Psoas muscle (tissue), 7 donors: ENCODE measurements at regions not wholly inside any gene's neighbourhood (a gene's known extent, or its start where the extent isn't known, plus 50 kb on each side); places are given as distances from the start of the nearest gene placed in this dataset.

ENCODE experiments used
- ATAC-seq, 4 donors: fragments of 200-7000 bp; cut with Tn5 transposase; one replicate each; pipeline ENCODE4 v1.9.1; 2020; ENCODE audit warnings: moderate library complexity in 3 of 4, mild to moderate bottlenecking in 2 of 4
- DNase-seq, 2 donors: peaks; one replicate each; pipeline ENCODE4 v3.0.0-alpha.2; 2020
- H3K27ac ChIP-seq: fragments of 200-600 bp; one replicate; pipeline ENCODE4 v1.8.0; 2022
- H3K27me3 ChIP-seq, 3 donors: fragments of 200-600 bp in 1 of 3; one replicate each; pipeline versions ENCODE4 v1.6.1 to v1.8.0; 2013 to 2022; ENCODE audit warnings: low read length in 2 of 3, mild to moderate bottlenecking in 2 of 3, moderate library complexity in 1 of 3; ENCODE audit not compliant: insufficient read depth in 3 of 3
- H3K36me3 ChIP-seq, 2 donors: fragments of 200-600 bp in 1 of 2; one replicate each; pipeline versions ENCODE4 v1.6.1 to v1.8.0; 2013 to 2022; ENCODE audit warnings: low read depth in 1 of 2, mild to moderate bottlenecking in 1 of 2, moderate library complexity in 1 of 2; ENCODE audit not compliant: insufficient read depth in 1 of 2
- H3K4me1 ChIP-seq: fragments of 200-600 bp; one replicate; pipeline ENCODE4 v1.8.0; 2022
- H3K4me3 ChIP-seq: fragments of 200-600 bp; one replicate; pipeline ENCODE4 v1.8.0; 2022; ENCODE audit warnings: mild to moderate bottlenecking
- H3K9me3 ChIP-seq: fragments of 200-600 bp; one replicate; pipeline ENCODE4 v1.8.0; 2022
- WGBS, 3 donors: extraction: QIAGEN DNeasy Blood & Tissue Kit; methylation state at CpG; one replicate each; pipeline versions ENCODE4 v1.1.6 to v1.1.7; 2013; 5-methylcytosine and 5-hydroxymethylcytosine counted together
- intact Hi-C, 2 donors: fragments of 100-400 bp; cut with DNase I; formaldehyde crosslinking; loops; one replicate each; pipeline versions ENCODE4 v1.11.0 to v1.14.2; 2022
- TF ChIP-seq, protein P1 (sequence below): fragments of 200-600 bp; IDR thresholded peaks from one replicate; pipeline ENCODE4 v1.8.0; 2022; ENCODE audit warnings: antibody characterized with exemption
- donor health status: healthy with polysubstance abuse.
- donor health status: DM: no; HTN: no; CAD: no; lungs with moderate emphysema.
- donor health status: Bipolar disorder and iron deficiency.
- donor health status: healthy.
- donor health status: DM: yes; HTN: yes; CAD: no.
- donor health status: DM: no; HTN: no; CAD: no.
- donor health status: DM: yes; HTN: yes; CAD: no.

DNA sequence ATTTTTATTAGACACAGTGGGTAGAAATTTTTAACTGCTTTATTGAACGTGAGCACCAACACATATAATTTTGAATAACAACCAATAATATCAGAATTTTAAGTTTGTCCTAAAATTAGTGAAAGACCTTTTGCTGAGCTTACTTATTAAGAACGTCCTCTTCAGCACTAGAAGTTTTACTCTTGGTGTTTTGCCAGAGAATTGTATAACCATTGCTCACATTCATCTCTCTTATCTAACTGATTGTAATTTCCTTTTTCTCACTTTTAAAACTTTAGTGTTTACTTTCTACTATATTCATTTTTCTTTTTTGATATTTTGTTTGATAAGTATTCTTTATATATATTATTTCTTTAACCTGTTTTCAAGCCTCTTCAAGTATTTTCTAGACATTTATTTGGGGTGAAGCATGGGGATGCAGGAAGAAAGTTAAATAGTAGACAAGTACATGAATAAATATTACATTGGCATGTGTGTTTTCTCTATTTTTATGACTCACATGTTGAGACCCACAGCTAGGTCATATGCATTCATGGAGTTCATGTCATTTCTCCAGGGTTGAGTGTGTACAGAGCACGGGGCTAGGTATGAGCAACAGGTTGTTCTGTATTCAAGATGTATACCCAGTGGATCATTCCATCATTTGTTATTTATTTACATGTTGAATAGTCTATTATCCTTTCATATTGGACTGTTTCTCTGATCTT is 90.6 kb downstream of the ATP6V1G3 start:
- TF ChIP-seq, protein P1, sequence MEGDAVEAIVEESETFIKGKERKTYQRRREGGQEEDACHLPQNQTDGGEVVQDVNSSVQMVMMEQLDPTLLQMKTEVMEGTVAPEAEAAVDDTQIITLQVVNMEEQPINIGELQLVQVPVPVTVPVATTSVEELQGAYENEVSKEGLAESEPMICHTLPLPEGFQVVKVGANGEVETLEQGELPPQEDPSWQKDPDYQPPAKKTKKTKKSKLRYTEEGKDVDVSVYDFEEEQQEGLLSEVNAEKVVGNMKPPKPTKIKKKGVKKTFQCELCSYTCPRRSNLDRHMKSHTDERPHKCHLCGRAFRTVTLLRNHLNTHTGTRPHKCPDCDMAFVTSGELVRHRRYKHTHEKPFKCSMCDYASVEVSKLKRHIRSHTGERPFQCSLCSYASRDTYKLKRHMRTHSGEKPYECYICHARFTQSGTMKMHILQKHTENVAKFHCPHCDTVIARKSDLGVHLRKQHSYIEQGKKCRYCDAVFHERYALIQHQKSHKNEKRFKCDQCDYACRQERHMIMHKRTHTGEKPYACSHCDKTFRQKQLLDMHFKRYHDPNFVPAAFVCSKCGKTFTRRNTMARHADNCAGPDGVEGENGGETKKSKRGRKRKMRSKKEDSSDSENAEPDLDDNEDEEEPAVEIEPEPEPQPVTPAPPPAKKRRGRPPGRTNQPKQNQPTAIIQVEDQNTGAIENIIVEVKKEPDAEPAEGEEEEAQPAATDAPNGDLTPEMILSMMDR: no peak
- H3K36me3 ChIP-seq: no peaks in the 10 kb centered on the region
- intact Hi-C loops: no loop called here
- 60 to 62% (median 61%) methylated on average over 3 of the region's 3 CpGs for WGBS, 3 donors
- no peaks in the 10 kb centered on the region for H3K27me3 ChIP-seq
- no peaks in the 10 kb centered on the region for H3K4me1 ChIP-seq
- no peak overlapping the region for H3K4me3 ChIP-seq
- H3K27ac ChIP-seq: no peak overlapping the region
- no peaks in the 10 kb centered on the region for H3K9me3 ChIP-seq
- ATAC-seq: no peak
- no peak for DNase-seq

DNA sequence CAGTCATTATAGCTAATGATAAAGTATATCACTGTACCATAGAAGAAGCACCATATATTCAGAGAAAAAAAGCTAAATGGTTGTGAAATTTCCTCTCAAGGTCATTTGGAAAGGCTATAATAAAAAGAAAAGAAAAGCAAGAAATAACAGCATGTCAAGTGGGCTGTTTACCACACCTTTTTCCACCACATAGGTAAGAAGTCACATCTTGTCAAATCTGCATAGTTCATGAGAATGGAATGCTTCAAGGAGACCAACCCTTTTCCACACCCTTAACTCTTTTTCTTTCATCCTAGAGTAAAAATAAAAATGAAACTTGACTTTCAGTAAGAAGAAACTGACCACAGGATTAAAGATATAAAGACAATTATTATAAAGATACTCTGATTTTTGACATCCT is 91.2 kb downstream of the ATP6V1G3 start:
- TF ChIP-seq, protein P1: no peak
- DNase-seq: no peak
- intact Hi-C loops: no loop called here
- no peaks in the 10 kb centered on the region for H3K4me1 ChIP-seq
- H3K27ac ChIP-seq: no peak overlapping the region
- no peaks in the 10 kb centered on the region for H3K27me3 ChIP-seq
- H3K9me3 ChIP-seq: no peaks in the 10 kb centered on the region
- H3K36me3 ChIP-seq: no peaks in the 10 kb centered on the region
- no peak overlapping the region for H3K4me3 ChIP-seq
- no peak for ATAC-seq

DNA sequence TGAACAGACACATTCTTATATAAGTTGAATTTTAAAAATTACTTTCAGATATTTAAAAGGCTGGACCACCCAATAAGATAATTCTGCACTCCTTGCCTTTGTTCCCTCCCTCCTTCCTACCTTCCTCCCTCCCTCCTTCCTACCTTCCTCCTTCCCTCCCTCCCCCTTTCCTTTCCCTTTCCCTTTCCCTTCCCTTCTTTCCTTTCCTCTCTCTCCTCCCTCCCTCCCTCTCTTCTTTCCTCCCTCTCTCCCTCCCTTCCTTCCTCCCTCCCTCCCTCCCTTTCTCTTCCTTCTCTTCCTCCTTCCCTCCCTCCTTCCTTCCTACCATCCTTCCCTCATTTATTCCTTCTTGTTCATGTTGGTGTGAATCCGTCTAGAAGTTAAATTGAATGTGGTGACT is 93.0 kb downstream of the ATP6V1G3 start:
- ATAC-seq: no peak
- no peaks in the 10 kb centered on the region for H3K9me3 ChIP-seq
- TF ChIP-seq, protein P1: no peak
- no peak overlapping the region for H3K4me3 ChIP-seq
- no peak for DNase-seq
- no peaks in the 10 kb centered on the region for H3K27me3 ChIP-seq
- intact Hi-C loops: no loop called here
- 73 to 81% (median 74%) methylated on average over 1 of the region's 1 CpG for WGBS, 3 donors
- H3K36me3 ChIP-seq: no peaks in the 10 kb centered on the region
- no peaks in the 10 kb centered on the region for H3K4me1 ChIP-seq
- no peak overlapping the region for H3K27ac ChIP-seq

DNA sequence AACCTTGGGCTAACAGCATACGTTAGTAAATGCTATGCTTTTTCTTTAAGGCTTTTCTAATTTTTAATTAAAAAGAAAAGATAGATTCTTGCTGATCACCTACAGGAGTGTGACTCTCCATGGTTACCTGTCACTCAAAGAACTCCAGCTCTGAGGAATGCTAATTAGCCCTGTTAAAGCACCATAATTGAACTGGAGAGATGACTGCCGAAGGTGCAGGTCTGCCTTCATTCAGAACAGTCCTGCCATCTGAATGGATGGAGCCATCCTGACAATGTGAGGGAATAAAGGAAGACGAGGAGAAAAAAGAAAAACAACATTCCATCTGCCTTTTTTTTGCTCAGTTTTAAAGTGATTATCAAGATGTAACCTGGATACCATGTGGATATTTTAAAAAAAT is 94.6 kb downstream of the ATP6V1G3 start:
- WGBS, 3 donors: 72 to 82% (median 79%) methylated on average over 3 of the region's 3 CpGs
- no peak for DNase-seq
- H3K27me3 ChIP-seq: no peaks in the 10 kb centered on the region
- no peaks in the 10 kb centered on the region for H3K36me3 ChIP-seq
- H3K4me3 ChIP-seq: no peak overlapping the region
- H3K4me1 ChIP-seq: no peaks in the 10 kb centered on the region
- no peak for ATAC-seq
- no peaks in the 10 kb centered on the region for H3K9me3 ChIP-seq
- H3K27ac ChIP-seq: no peak overlapping the region
- intact Hi-C loops: no loop called here
- TF ChIP-seq, protein P1: no peak

DNA sequence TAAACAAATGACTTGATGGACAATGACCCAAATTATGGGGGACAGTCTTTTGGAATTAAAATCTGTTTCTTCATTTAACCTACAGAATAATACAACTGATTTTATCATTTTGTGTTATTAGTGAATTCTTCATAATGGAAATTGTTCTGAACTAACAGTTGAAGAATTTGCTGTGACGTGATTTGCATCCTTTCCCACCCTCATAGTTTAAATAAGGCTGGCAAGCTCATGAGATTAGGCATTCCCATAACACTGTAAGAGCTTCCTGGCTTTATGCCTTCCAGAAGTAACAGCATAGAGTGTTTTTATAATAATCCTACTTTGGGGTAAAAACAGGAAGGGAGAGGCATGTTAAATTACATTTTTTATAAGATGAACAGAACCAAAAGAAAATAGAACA is 95.7 kb downstream of the ATP6V1G3 start:
- Histone ChIP-seq H3K4me1 (no peaks in the 10 kb centered on the region), H3K27me3 (no peaks in the 10 kb centered on the region), H3K9me3 (no peaks in the 10 kb centered on the region), H3K36me3 (no peaks in the 10 kb centered on the region), H3K4me3 (no peak overlapping the region), H3K27ac (no peak overlapping the region)
- no peak for ATAC-seq
- WGBS, 3 donors: 22 to 26% (median 23%) methylated on average over 1 of the region's 1 CpG
- no peak for DNase-seq
- TF ChIP-seq, protein P1: no peak
- intact Hi-C loops: no loop called here
